Nephron progenitor cell (in vitro differentiated cells): ENCODE measurements at regions not wholly inside any gene's neighbourhood (a gene's known extent, or its start where the extent isn't known, plus 50 kb on each side); places are given as distances from the start of the nearest gene placed in this dataset.

Experiments
- DNase-seq: peaks from one replicate; pipeline ENCODE4 v3.0.0; 2021
- H3K27ac Mint-ChIP-seq: 2 replicates; pipeline ENCODE4 v1.8.0; 2021; ENCODE audit warnings: mild to moderate bottlenecking, moderate library complexity, mixed read lengths
- H3K27me3 Mint-ChIP-seq: 2 replicates; pipeline ENCODE4 v1.8.0; 2021; ENCODE audit warnings: mild to moderate bottlenecking, low read depth, mixed read lengths; ENCODE audit not compliant: poor library complexity
- H3K36me3 Mint-ChIP-seq: 2 replicates; pipeline ENCODE4 v1.8.0; 2021; ENCODE audit warnings: low read depth, mixed read lengths
- H3K4me1 Mint-ChIP-seq: 2 replicates; pipeline ENCODE4 v1.8.0; 2021; ENCODE audit warnings: mixed read lengths
- H3K4me3 Mint-ChIP-seq: 2 replicates; pipeline ENCODE4 v1.8.0; 2021; ENCODE audit warnings: mild to moderate bottlenecking, moderate library complexity, mixed read lengths
- H3K9me3 Mint-ChIP-seq: 2 replicates; pipeline ENCODE4 v1.8.0; 2021; ENCODE audit warnings: mild to moderate bottlenecking, moderate library complexity, mixed read lengths
- TF ChIP-seq, protein P1 (sequence below): fragments of 200-600 bp; sonication (generic); IDR thresholded peaks from 2 replicates; pipeline ENCODE4 v1.5.0; 2021; ENCODE audit warnings: antibody characterized with exemption

DNA sequence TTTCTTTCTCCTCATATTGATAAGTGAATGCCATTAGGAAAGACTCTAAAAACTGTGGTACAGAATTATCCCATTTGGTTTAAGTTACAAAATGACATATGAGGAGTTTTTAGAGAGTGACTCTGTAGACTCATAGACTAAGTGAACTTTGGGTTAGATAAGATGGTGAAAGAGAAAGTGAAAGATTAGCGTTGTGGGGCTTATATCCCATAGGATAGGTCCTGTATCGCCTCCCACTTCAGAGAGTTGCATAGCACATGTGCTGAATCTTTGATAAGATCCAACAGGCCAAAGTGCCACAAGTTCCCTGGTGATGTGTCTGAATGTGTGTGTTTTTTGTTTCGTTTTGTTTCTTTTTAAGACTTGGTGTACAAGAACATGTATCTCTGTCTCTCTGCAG is 666.9 kb downstream of the MECOM start:
- no peak for DNase-seq
- Mint-ChIP-seq H3K36me3 (no peaks in the 10 kb centered on the region), H3K4me1 (no peaks in the 10 kb centered on the region), H3K27me3 (peaks cover 7% of the 10 kb centered on the region), H3K27ac (no peak overlapping the region), H3K4me3 (no peak overlapping the region), H3K9me3 (no peaks in the 10 kb centered on the region)
- TF ChIP-seq, protein P1, sequence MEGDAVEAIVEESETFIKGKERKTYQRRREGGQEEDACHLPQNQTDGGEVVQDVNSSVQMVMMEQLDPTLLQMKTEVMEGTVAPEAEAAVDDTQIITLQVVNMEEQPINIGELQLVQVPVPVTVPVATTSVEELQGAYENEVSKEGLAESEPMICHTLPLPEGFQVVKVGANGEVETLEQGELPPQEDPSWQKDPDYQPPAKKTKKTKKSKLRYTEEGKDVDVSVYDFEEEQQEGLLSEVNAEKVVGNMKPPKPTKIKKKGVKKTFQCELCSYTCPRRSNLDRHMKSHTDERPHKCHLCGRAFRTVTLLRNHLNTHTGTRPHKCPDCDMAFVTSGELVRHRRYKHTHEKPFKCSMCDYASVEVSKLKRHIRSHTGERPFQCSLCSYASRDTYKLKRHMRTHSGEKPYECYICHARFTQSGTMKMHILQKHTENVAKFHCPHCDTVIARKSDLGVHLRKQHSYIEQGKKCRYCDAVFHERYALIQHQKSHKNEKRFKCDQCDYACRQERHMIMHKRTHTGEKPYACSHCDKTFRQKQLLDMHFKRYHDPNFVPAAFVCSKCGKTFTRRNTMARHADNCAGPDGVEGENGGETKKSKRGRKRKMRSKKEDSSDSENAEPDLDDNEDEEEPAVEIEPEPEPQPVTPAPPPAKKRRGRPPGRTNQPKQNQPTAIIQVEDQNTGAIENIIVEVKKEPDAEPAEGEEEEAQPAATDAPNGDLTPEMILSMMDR: no peak

DNA sequence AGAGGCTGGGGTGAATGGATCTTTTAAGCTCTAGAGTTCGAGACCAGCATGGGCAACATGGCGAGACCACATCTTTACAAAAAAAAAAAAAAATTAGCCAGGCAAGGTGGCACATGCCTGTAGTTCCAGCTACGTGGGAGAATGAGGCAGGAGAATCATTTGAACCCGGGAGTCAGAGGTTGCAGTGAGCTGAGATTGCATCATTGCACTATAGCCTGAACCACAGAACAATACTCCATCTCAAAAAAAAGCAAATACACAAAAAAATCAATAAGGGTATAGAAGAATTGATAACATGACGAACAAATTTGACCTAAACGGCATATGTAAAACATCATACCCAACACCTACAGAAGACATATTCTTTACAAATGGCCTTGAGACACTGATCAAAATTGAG is 668.4 kb downstream of the MECOM start:
- Mint-ChIP-seq H3K27ac (no peak overlapping the region), H3K36me3 (no peaks in the 10 kb centered on the region), H3K9me3 (no peaks in the 10 kb centered on the region), H3K4me1 (no peaks in the 10 kb centered on the region), H3K4me3 (no peak overlapping the region), H3K27me3 (peaks cover 5% of the 10 kb centered on the region)
- TF ChIP-seq, protein P1: no peak
- no peak for DNase-seq

DNA sequence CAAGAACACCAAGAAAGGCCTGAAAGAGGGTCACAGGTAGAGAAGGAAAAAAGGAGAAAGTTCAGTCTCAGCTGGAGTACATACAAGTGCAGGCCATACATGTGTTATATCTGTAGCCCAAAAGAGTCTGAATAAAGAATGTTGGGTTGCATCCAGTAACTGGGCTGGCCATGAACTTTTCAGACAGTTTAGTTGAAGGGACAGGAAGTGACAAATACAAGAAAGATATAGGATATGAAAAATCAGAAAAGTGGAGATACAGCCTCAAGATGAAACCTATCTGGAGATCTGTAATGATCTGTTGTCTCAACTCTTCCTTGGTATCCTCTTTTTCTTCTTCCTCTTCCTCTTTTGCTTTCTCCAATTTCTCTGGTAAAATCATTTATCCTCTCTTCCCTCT is 671.7 kb downstream of the MECOM start:
- no peaks in the 10 kb centered on the region for H3K4me1 Mint-ChIP-seq
- no peak for DNase-seq
- no peak overlapping the region for H3K4me3 Mint-ChIP-seq
- no peaks in the 10 kb centered on the region for H3K27me3 Mint-ChIP-seq
- no peaks in the 10 kb centered on the region for H3K36me3 Mint-ChIP-seq
- no peak overlapping the region for H3K27ac Mint-ChIP-seq
- TF ChIP-seq, protein P1: no peak
- no peaks in the 10 kb centered on the region for H3K9me3 Mint-ChIP-seq

DNA sequence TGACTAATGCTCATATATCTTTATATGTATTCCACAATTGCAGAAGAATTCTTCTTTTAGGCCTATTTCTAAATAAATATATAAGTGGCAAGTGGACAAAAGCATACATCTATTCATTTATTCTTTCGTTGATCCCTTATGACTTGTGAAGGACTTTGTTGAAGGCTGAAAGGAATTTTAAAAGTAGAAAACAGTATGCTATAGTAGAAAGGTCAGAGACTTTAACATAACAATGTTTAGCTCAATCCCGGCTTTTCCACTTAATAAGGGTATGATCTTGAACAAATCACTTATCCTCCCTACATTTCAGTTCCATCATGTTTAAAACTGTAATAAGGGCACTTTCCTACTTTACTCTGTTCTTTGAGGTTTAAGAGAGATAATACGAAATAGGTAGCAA is 672.9 kb downstream of the MECOM start:
- TF ChIP-seq, protein P1: no peak
- Mint-ChIP-seq H3K27me3 (no peaks in the 10 kb centered on the region), H3K27ac (no peak overlapping the region), H3K4me3 (no peak overlapping the region), H3K4me1 (no peaks in the 10 kb centered on the region), H3K9me3 (no peaks in the 10 kb centered on the region), H3K36me3 (no peaks in the 10 kb centered on the region)
- no peak for DNase-seq

DNA sequence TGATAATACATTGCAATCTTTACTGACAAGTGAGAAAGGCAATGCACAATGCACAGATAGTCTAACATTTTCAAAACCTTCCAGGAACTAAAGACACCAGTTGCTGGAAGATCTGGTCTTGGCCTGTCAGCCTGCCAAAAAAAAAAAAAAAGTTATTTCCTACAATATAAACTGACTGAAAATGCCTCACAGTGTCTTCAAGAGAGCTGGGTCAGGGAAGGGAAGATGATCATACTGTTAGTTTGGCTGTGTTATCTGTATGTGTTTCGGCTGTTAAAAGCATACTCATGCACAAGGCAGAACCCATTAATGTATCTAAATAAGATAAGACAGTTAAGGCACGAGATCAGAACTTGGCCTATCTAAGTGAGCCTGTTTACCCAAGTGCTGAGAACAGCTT is 673.4 kb downstream of the MECOM start:
- no peaks in the 10 kb centered on the region for H3K9me3 Mint-ChIP-seq
- TF ChIP-seq, protein P1: no peak
- H3K36me3 Mint-ChIP-seq: no peaks in the 10 kb centered on the region
- no peaks in the 10 kb centered on the region for H3K27me3 Mint-ChIP-seq
- no peak for DNase-seq
- no peak overlapping the region for H3K4me3 Mint-ChIP-seq
- H3K4me1 Mint-ChIP-seq: no peaks in the 10 kb centered on the region
- H3K27ac Mint-ChIP-seq: no peak overlapping the region

DNA sequence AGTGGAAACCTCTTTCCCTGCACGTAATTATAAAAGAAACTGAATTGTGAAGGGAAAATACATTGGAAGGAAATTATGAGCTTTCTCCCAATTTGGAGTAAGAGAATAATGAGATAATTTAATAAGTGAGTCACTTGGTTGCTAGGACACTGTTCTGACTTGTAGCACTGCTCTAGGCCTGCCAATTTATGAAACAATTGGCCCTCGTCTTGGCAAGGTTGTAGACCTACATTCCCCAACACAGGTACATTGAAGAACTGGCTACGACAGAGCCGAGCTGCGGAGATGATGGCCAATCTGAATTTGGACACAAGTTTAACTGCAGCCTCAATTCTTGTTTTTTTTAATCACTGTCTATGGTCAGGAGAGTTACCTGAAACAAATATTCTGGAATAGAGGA is 674.1 kb downstream of the MECOM start:
- no peak overlapping the region for H3K4me3 Mint-ChIP-seq
- DNase-seq: no peak
- H3K36me3 Mint-ChIP-seq: no peaks in the 10 kb centered on the region
- H3K4me1 Mint-ChIP-seq: no peaks in the 10 kb centered on the region
- TF ChIP-seq, protein P1: no peak
- H3K27me3 Mint-ChIP-seq: no peaks in the 10 kb centered on the region
- no peak overlapping the region for H3K27ac Mint-ChIP-seq
- no peaks in the 10 kb centered on the region for H3K9me3 Mint-ChIP-seq
